ENCODE measurements at regions not wholly inside any gene's neighbourhood (a gene's known extent, or its start where the extent isn't known, plus 50 kb on each side); places are given as distances from the start of the nearest gene placed in this dataset.
"Not testable (repeated sequence)": the region's sequence is repeated elsewhere in the genome, so short reads cannot be mapped to it uniquely, and the experiment has no call there.

GRCh38 chr4:158966091-158966490 lies 136.8 kb upstream of the RAPGEF2 start:
- ChIA-PET POLR2A (no interaction called here), CTCF (interaction anchor here (1.4 to 1.7 kb wide), 2 partner anchors 14 to 238 kb away, joined by 3 to 5 read pairs; no protein-coding TSS in a partner anchor)
- no peak overlapping the region for H3K4me3 ChIP-seq (ENCODE audit: low read depth, low read length)
- DNase-seq (ENCODE audit: low read depth, low spot score): no peak
- no peak for TF ChIP-seq CTCF (IDR thresholded peaks at IDR 0.05; ENCODE audit: insufficient read depth, low read length, missing control alignments)

DNA sequence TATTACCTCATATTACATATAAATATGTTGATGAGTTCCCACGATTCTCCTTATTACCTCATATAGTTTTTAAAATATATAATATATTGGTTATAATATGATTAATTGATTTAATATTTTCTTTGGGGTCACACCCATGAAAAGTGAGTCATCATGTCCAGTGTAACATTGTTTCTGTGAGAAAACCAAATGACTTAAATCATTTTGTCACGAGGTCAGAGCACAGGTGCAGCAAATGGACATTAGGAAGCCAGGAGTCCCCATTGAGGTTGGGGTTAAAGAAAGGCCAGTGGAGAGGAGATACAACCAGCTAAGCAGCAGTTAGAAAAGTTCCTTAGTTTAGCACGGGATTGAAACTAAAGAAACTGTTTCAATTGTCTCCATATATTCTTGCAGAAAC lies 133.9 kb upstream of the RAPGEF2 start:
- ChIA-PET CTCF (no interaction called here), POLR2A (no interaction called here)
- no peak for TF ChIP-seq CTCF (IDR thresholded peaks at IDR 0.05; ENCODE audit: insufficient read depth, low read length, missing control alignments)
- no peak overlapping the region for H3K4me3 ChIP-seq (ENCODE audit: low read depth, low read length)
- DNase-seq (ENCODE audit: low read depth, low spot score): no peak

DNA sequence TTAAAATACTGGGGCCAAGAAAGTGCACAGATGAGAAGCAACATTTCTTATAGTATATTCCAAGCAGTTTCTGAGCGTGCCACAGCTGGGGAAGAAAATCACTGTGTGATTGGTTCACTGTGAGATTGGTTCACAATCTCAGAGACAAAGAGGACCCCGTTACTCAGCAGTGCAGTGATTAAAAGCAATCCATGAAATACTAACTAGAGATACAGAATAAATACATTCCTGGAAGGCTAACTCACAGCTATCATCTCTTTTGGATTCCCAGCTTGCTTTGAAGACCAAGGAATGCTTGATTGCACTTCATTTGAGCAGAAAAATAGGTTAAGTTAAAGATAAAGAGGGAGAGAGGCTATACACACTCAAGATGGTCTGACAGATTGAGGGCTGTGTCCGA lies 132.1 kb upstream of the RAPGEF2 start:
- H3K4me3 ChIP-seq (ENCODE audit: low read depth, low read length): no peak overlapping the region
- no peak for TF ChIP-seq CTCF (IDR thresholded peaks at IDR 0.05; ENCODE audit: insufficient read depth, low read length, missing control alignments)
- POLR2A ChIA-PET: no interaction called here
- no peak for DNase-seq (ENCODE audit: low read depth, low spot score)
- CTCF ChIA-PET: no interaction called here

DNA sequence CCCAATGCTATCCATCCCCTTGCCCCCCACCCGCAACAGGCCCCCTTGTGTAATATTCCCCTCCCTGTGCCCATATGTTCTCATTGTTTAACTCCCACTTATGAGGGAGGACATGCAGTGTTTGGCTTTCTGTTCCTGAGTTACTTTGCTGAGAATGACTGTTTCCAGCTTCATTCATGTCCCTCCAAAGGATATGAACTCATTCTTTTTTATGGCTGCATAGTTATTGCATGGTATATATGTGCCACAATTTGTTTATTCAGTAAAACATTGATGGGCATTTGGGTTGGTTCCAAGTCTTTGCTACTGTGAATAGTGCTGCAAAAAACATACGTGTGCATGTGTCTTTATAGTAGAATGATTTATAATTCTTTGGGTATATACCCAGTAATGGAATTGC lies 128.4 kb upstream of the RAPGEF2 start:
- H3K4me3 ChIP-seq (ENCODE audit: low read depth, low read length); CTCF ChIA-PET; POLR2A ChIA-PET; DNase-seq (ENCODE audit: low read depth, low spot score): not testable (repeated sequence)

DNA sequence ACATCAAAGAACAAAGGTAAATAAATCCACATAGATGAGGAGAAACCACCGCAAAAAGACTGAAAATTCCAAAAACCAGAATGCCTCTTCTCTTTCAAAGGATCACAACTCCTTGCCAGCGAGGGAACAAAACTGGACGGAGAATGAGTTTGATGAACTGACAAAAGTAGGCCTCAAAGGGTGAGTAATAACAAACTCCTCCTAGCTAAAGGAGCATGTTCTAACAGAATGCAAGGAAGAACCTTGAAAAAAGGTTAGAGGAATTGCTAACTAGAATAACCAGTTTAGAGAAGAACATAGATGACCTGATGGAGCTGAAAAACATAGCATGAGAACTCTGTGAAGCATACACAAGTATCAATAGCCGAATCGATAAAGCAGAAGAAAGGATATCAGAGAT lies 122.2 kb upstream of the RAPGEF2 start:
- DNase-seq (ENCODE audit: low read depth, low spot score); POLR2A ChIA-PET; H3K4me3 ChIP-seq (ENCODE audit: low read depth, low read length); CTCF ChIA-PET: not testable (repeated sequence)

DNA sequence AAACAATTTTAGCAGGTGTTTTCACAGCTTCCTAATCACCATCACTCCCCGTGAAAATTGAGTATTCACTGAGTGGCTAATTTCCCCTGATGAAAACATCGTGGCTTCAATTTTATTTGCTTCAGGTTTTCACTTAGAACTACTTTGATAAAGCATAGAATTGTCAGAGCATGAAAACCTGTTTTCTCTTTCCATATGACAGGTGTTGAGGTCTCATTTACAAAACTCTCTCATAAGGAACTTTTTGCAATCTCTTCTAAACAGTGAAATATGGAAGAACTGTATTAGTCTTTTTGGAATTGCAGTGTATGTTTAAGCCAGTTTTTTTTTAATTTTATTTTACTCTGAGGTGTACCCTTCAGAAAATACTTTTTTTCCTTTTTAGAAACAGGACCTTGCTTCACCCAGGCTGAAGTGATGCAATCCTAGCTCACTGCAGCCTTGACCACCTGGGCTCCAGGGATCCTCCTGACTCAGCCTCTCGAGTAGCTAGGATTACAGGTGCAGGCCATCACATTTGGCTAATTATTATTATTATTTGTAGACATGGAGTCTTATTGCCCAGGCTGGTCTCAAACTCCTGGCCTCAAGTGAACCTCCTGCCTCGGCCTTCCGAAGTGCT lies 111.2 kb upstream of the RAPGEF2 start:
- TF ChIP-seq CTCF (IDR thresholded peaks at IDR 0.05; ENCODE audit: insufficient read depth, low read length, missing control alignments): no peak
- no peak overlapping the region for H3K4me3 ChIP-seq (ENCODE audit: low read depth, low read length)
- ChIA-PET CTCF (no interaction called here), POLR2A (no interaction called here)
- DNase-seq (ENCODE audit: low read depth, low spot score): no peak

- H3K4me3 ChIP-seq (ENCODE audit: low read depth, low read length): no peak overlapping the region
- CTCF ChIA-PET: no interaction called here
- no peak for DNase-seq (ENCODE audit: low read depth, low spot score)
- no peak for TF ChIP-seq CTCF (IDR thresholded peaks at IDR 0.05; ENCODE audit: insufficient read depth, low read length, missing control alignments)
- POLR2A ChIA-PET: no interaction called here
Observed at GRCh38 chr4:158993891-158994290, 109.0 kb upstream of the RAPGEF2 start.
